Naive thymus-derived CD8-positive, alpha-beta T cell (primary cell): ENCODE measurements at regions not wholly inside any gene's neighbourhood (a gene's known extent, or its start where the extent isn't known, plus 50 kb on each side); places are given as distances from the start of the nearest gene placed in this dataset.
A peak's percentile ranks its signal among the peaks of the same experiment; 100 is the strongest.
"Not testable (repeated sequence)": the region's sequence is repeated elsewhere in the genome, so short reads cannot be mapped to it uniquely, and the experiment has no call there.

ENCODE experiments used
- ATAC-seq, 2 donors: fragments of 150-1000 bp; cut with Tn5 transposase in 1 of 2; sonication (Bioruptor Pico), chemical (Tn5 transposase) in 1 of 2; 1 replicate in 1 of 2; 2 replicates in 1 of 2; pipeline ENCODE4 v1.10.0; 2021; ENCODE audit warnings: mild to moderate bottlenecking in 2 of 2, moderate library complexity in 2 of 2
- POLR2A ChIA-PET: fragments of 350-600 bp; sonication (Branson Sonifier 250); formaldehyde crosslinking; loops from one replicate; lab custom pipeline; 2021; ENCODE audit warnings: antibody characterized with exemption; lab: Charles Lee
- DNase-seq, 10 donors: peaks; one replicate each; pipeline versions ENCODE4 v3.0.0 to v3.0.0-alpha.2; 2020 to 2022
- H3K27ac Mint-ChIP-seq, 10 donors: one replicate each; pipeline ENCODE4 v1.8.0; 2020 to 2022; ENCODE audit warnings: mild to moderate bottlenecking in 10 of 10, mixed read lengths in 10 of 10, moderate library complexity in 4 of 10, inconsistent platforms in 1 of 10
- H3K27me3 Mint-ChIP-seq, 5 donors: one replicate each; pipeline ENCODE4 v1.8.0; 2021 to 2022; ENCODE audit warnings: mixed read lengths in 5 of 5
- H3K36me3 Mint-ChIP-seq, 3 donors: one replicate each; pipeline ENCODE4 v1.8.0; 2020 to 2022; ENCODE audit warnings: mixed read lengths in 3 of 3, mild to moderate bottlenecking in 2 of 3, inconsistent platforms in 1 of 3
- H3K4me1 Mint-ChIP-seq, 4 donors: one replicate each; pipeline ENCODE4 v1.8.0; 2021 to 2022; ENCODE audit warnings: mixed read lengths in 4 of 4
- H3K4me3 Mint-ChIP-seq, 10 donors: one replicate each; pipeline ENCODE4 v1.8.0; 2020 to 2022; ENCODE audit warnings: mild to moderate bottlenecking in 10 of 10, mixed read lengths in 10 of 10, moderate library complexity in 6 of 10, inconsistent platforms in 1 of 10
- H3K9me3 Mint-ChIP-seq, 9 donors: one replicate each; pipeline ENCODE4 v1.8.0; 2020 to 2022; ENCODE audit warnings: mixed read lengths in 9 of 9, mild to moderate bottlenecking in 3 of 9, inconsistent platforms in 1 of 9, moderate library complexity in 1 of 9

- H3K4me3 Mint-ChIP-seq, H3K9me3 Mint-ChIP-seq, DNase-seq, H3K4me1 Mint-ChIP-seq, ATAC-seq, H3K27me3 Mint-ChIP-seq, POLR2A ChIA-PET, H3K27ac Mint-ChIP-seq, H3K36me3 Mint-ChIP-seq: not testable (repeated sequence)
Observed at GRCh38 chr21:5013455-5014304, 5507.7 kb upstream of the TPTE start.

- H3K9me3 Mint-ChIP-seq, H3K36me3 Mint-ChIP-seq, POLR2A ChIA-PET, ATAC-seq, DNase-seq, H3K4me3 Mint-ChIP-seq, H3K4me1 Mint-ChIP-seq, H3K27ac Mint-ChIP-seq, H3K27me3 Mint-ChIP-seq: not testable (repeated sequence)
Observed at GRCh38 chr21:5015187-5015586, 5506.2 kb upstream of the TPTE start.

DNA sequence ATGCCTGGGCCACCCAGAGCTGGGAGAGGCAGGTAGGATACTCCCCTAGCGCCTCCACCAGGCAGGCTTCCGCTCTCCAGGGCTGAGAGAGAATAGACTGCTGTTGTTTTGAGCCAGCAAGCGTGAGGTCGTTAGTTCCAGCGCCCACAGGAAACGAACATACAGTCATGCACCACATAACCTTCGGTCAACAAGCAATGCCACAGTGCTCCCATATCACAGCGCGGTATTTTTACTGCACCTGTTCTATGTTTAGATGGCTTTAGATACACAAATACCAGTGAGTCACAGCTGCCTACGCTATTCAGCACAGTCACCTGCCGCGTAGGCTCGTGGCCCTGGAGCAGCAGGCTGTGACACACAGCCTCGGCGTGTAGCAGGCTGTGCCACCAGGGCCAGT is 5502.3 kb upstream of the TPTE start:
- H3K36me3 Mint-ChIP-seq, POLR2A ChIA-PET, H3K4me1 Mint-ChIP-seq, H3K27me3 Mint-ChIP-seq, DNase-seq, H3K4me3 Mint-ChIP-seq, H3K9me3 Mint-ChIP-seq, H3K27ac Mint-ChIP-seq: not testable (repeated sequence)
- ATAC-seq, result peak; percentile 75 to 85

DNA sequence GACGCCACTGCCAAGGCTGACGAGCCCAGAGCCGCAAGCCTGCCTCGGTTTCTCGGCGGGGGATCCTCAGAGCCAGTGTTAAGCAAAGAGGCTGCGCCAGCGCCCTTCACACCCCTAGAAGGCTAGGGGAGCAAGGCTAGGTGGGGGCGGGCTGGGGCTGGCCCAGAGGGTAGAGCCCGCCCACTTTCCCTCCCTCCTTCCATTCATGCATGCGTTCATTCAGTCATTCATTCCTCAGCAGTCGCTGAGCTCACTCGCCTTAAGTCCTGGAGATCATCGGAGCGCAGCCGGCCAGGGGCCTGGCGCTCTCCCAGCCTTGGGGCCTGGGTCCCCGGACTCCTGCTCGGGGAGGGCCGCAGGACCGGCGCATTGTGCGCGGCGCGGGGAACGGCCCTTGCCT is 5499.6 kb upstream of the TPTE start:
- POLR2A ChIA-PET, H3K27me3 Mint-ChIP-seq, H3K27ac Mint-ChIP-seq, H3K36me3 Mint-ChIP-seq, H3K4me3 Mint-ChIP-seq, DNase-seq, H3K4me1 Mint-ChIP-seq, H3K9me3 Mint-ChIP-seq: not testable (repeated sequence)
- peak; percentile 44 to 49 for ATAC-seq

GRCh38 chr21:5022254-5022653 is 5499.1 kb upstream of the TPTE start:
- H3K9me3 Mint-ChIP-seq, H3K4me1 Mint-ChIP-seq, POLR2A ChIA-PET, H3K27ac Mint-ChIP-seq, H3K36me3 Mint-ChIP-seq, H3K4me3 Mint-ChIP-seq, H3K27me3 Mint-ChIP-seq, DNase-seq: not testable (repeated sequence)
- peak; percentile 35 to 56 for ATAC-seq

- DNase-seq, H3K36me3 Mint-ChIP-seq, POLR2A ChIA-PET, H3K4me1 Mint-ChIP-seq, H3K27ac Mint-ChIP-seq, H3K4me3 Mint-ChIP-seq, H3K9me3 Mint-ChIP-seq, H3K27me3 Mint-ChIP-seq: not testable (repeated sequence)
- ATAC-seq, result peak in 1 of 2 donors; percentile 5
Observed at GRCh38 chr21:5022748-5023147, 5498.6 kb upstream of the TPTE start.

- ATAC-seq, H3K4me3 Mint-ChIP-seq, H3K4me1 Mint-ChIP-seq, POLR2A ChIA-PET, DNase-seq, H3K36me3 Mint-ChIP-seq, H3K9me3 Mint-ChIP-seq, H3K27ac Mint-ChIP-seq, H3K27me3 Mint-ChIP-seq: not testable (repeated sequence)
Observed at GRCh38 chr21:5035147-5035546, 5486.2 kb upstream of the TPTE start.

DNA sequence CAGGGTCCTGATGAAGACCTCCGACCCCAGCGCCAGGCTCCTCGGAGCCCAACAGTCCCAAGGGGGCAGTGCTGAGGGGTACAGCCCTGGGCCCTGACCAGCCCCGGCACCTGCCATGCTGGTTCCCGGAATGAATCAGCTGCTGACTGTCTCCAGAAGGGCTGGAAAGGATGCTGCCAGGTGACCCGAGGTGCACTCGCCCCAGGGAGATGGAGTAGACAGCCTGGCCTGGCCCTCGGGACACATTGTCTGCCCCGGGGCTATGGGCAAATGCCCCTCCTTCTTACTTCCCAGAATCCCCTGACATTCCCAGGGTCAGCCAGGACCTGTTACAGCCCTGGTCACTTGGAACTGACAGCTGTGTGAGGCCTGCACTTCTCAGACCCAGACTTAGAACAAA is 5485.8 kb upstream of the TPTE start:
- H3K9me3 Mint-ChIP-seq, POLR2A ChIA-PET, H3K4me3 Mint-ChIP-seq, H3K36me3 Mint-ChIP-seq, H3K27me3 Mint-ChIP-seq, H3K27ac Mint-ChIP-seq, H3K4me1 Mint-ChIP-seq, DNase-seq, ATAC-seq: not testable (repeated sequence)

DNA sequence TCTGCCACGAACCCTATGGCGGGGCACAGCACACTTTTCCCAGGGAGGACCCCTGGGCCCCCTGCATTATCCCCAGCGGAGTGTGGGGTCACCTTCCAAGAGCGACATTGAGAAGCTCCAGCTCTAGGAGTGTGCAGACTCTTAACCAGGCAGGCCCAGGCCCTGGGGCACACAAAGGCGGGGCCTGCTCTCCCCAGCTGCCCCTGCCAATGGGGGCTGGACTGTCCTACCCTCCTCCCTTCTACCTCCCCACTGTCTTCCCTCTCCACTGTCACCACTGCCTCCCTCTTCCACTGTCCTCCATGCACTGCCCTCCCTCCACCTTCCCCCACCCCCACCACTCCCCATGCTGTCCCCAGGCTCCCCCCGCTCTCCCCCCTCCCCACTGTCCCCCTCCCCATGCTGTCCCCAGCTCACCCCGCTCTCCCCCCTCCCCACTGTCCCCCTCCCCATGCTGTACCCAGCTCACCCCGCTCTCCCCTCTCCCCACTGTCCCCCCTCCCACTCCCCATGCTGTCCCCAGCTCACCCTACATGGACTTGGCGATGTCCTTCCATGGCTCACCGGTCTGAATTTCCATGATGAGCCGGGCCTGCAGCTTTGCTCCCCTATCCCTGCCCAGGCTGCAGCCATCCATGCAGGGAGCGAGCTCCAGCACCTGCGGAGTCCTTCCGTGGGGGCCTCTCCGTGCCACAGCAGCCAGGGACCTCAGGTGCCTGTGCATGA is 5483.6 kb upstream of the TPTE start:
- H3K4me3 Mint-ChIP-seq, H3K36me3 Mint-ChIP-seq, H3K4me1 Mint-ChIP-seq, H3K27me3 Mint-ChIP-seq, H3K9me3 Mint-ChIP-seq, DNase-seq, POLR2A ChIA-PET, ATAC-seq, H3K27ac Mint-ChIP-seq: not testable (repeated sequence)

DNA sequence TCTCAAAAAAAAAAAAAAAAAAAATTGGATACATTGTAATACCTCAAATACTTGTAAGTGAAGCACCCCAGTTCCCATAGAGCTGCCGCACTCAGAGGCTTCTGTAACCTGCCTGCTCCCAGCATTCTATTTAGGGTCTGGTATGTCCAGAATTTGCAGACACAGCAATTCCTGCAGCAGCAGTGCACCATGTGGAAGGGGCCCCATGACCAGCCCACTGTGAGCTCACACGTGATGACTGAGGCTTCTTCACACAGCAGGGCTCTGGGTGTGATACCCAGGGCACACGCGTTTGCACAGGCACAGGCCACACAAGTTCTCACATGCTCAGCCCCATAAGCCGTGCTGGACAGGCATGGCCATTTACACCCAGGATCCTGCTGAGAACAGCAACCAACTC is 5481.5 kb upstream of the TPTE start:
- DNase-seq, H3K9me3 Mint-ChIP-seq, H3K4me3 Mint-ChIP-seq, H3K4me1 Mint-ChIP-seq, ATAC-seq, H3K27me3 Mint-ChIP-seq, H3K36me3 Mint-ChIP-seq, POLR2A ChIA-PET, H3K27ac Mint-ChIP-seq: not testable (repeated sequence)

DNA sequence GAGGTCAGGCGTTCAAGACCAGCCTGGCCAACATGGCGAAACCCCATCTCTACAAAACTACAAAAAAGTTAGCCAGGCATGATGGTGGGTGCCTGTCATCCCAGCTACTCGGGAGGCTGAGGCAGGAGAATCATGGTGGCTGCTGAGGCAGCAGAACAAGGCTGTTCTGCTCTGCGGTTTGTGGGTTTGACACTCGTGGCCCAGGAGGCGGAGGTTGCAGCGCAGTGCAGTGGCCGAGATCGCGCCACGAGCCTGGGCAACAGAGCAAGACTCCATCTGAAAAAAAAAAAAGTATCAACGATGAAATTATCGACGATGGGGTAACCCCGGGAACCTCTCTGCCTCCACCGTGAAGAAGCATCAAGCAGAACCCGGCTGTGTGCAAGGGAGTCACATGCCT is 5478.8 kb upstream of the TPTE start:
- H3K4me3 Mint-ChIP-seq, H3K27me3 Mint-ChIP-seq, ATAC-seq, H3K9me3 Mint-ChIP-seq, H3K4me1 Mint-ChIP-seq, H3K27ac Mint-ChIP-seq, H3K36me3 Mint-ChIP-seq, DNase-seq, POLR2A ChIA-PET: not testable (repeated sequence)

DNA sequence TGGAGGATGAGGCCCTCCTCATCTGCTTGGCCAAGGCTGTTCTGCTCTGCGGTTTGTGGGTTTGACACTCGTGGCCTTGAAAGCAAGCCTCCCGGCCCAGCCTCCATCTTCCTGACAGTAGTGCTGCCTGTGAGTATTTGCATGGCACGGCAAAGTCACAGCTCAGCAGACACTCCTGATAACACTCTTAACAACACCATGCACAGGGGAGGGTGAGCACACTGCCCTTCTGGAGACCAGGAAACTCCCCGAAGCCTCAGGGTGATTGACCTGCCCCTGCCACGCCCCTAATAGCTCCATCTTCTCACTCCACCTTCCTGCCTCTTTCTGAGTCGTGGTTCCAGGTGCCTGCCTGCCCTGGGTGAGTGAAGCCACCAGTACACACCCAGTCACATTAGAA is 5476.6 kb upstream of the TPTE start:
- POLR2A ChIA-PET, ATAC-seq: not testable (repeated sequence)

DNA sequence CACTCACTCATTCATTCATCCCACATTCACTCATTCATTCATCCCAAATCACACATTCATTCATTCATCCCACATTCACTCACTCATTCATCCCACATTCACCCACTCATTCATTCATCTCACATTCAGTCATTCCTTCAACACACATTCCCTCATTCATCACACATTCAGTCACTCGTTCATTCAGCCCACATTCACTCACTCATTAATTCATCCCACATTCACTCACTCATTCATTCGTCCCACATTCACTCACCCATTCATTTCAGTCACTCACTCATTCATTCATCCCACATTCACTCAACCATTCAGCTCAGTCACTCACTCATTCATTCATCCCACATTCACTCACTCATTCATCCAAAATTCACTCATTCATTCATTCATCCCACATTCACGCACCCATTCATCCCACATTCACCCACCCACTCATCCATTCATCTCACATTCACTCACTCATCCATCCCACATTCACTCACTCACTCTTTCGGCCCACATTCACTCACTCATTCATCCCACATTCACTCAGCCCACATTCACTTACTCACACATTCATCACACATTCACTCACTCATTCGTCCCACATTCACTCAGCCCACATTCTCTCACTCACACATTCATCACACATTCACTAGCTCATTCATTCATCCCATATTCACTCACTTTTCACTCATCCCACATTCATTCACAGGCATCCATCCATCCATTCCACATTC is 5469.9 kb upstream of the TPTE start:
- H3K4me1 Mint-ChIP-seq, POLR2A ChIA-PET, H3K27me3 Mint-ChIP-seq, H3K36me3 Mint-ChIP-seq, H3K4me3 Mint-ChIP-seq, H3K9me3 Mint-ChIP-seq, ATAC-seq, DNase-seq: not testable (repeated sequence)
- peak overlapping the region in 2 of 10 donors; percentile 25 to 82 for H3K27ac Mint-ChIP-seq

More for the DNA sequence above, 5476.6 kb upstream of the TPTE start:
- DNase-seq, H3K27ac Mint-ChIP-seq, H3K4me1 Mint-ChIP-seq, H3K4me3 Mint-ChIP-seq, H3K36me3 Mint-ChIP-seq, H3K27me3 Mint-ChIP-seq, H3K9me3 Mint-ChIP-seq: not testable (repeated sequence)
